Glutamatergic neuron (in vitro differentiated cells): ENCODE measurements at regions not wholly inside any gene's neighbourhood (a gene's known extent, or its start where the extent isn't known, plus 50 kb on each side); places are given as distances from the start of the nearest gene placed in this dataset.

Source experiments
- DNase-seq: peaks from one replicate; pipeline ENCODE4 v3.0.0; 2022
- H3K27ac Mint-ChIP-seq: one replicate; pipeline ENCODE4 v1.8.0; 2020; ENCODE audit warnings: mild to moderate bottlenecking, mixed read lengths, inconsistent platforms; ENCODE audit not compliant: unreplicated experiment
- H3K27me3 Mint-ChIP-seq: one replicate; pipeline ENCODE4 v1.8.0; 2020; ENCODE audit warnings: mild to moderate bottlenecking, moderate library complexity, mixed read lengths, inconsistent platforms; ENCODE audit not compliant: unreplicated experiment
- H3K36me3 Mint-ChIP-seq: one replicate; pipeline ENCODE4 v1.8.0; 2020; ENCODE audit warnings: mild to moderate bottlenecking, mixed read lengths, inconsistent platforms; ENCODE audit not compliant: unreplicated experiment
- H3K4me1 Mint-ChIP-seq: one replicate; pipeline ENCODE4 v1.8.0; 2020; ENCODE audit warnings: mild to moderate bottlenecking, low read depth, mixed read lengths, inconsistent platforms; ENCODE audit not compliant: unreplicated experiment
- H3K4me3 Mint-ChIP-seq: one replicate; pipeline ENCODE4 v1.8.0; 2020; ENCODE audit warnings: mild to moderate bottlenecking, mixed read lengths, inconsistent platforms; ENCODE audit not compliant: unreplicated experiment
- H3K9me3 Mint-ChIP-seq: one replicate; pipeline ENCODE4 v1.8.0; 2020; ENCODE audit warnings: mild to moderate bottlenecking, moderate library complexity, mixed read lengths, inconsistent platforms; ENCODE audit not compliant: unreplicated experiment
- CTCF ChIP-seq: fragments of 200-600 bp; sonication (generic); IDR thresholded peaks from one replicate; pipeline ENCODE4 v1.5.0; 2021; ENCODE audit not compliant: partially characterized antibody, unreplicated experiment

GRCh38 chr20:48052475-48052835 is 267.2 kb upstream of the SULF2 start:
- no peak for DNase-seq
- Mint-ChIP-seq H3K27me3 (no peaks in the 10 kb centered on the region), H3K9me3 (peaks cover 3% of the 10 kb centered on the region), H3K4me1 (no peaks in the 10 kb centered on the region), H3K27ac (no peak overlapping the region), H3K36me3 (peaks cover 14% of the 10 kb centered on the region), H3K4me3 (no peak overlapping the region)
- TF ChIP-seq CTCF: no peak

DNA sequence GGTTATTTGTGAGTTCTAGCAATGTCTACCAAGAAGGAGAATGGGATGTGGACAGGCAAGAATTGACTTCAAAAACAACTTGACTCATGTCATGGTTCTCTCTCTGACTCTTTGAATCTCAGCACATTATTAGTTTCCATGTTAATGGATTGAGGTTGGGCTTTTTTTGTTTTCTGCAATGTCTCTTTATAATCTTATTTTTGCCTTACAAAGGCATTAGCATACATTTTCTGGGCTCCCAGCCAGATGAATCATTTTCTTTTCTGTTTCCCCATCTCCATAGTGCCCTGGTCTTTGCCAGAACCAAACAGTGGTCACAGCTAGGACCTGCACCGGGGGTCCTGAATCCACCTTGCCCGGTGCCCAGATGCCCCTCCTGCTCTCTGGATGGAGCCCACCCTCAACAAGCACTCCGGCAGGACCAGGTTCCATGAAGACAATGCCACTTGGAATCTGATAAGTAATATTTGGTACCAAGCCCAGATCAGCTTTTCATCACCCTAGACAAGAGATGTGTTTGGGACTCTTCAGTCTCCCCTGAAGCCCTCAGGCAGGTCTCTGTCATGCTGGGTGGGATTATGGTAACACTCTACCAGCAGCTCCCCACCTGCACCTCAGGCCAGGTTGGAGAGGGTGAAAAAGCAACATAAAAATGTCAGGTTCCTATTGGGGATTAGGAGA is 266.7 kb upstream of the SULF2 start:
- H3K27ac Mint-ChIP-seq: no peak overlapping the region
- no peak for TF ChIP-seq CTCF
- no peaks in the 10 kb centered on the region for H3K4me1 Mint-ChIP-seq
- peaks cover 10% of the 10 kb centered on the region for H3K36me3 Mint-ChIP-seq
- no peak overlapping the region for H3K4me3 Mint-ChIP-seq
- DNase-seq: no peak
- H3K27me3 Mint-ChIP-seq: no peaks in the 10 kb centered on the region
- H3K9me3 Mint-ChIP-seq: peaks cover 3% of the 10 kb centered on the region

GRCh38 chr20:48049641-48050040 is 264.4 kb upstream of the SULF2 start:
- DNase-seq: no peak
- Mint-ChIP-seq H3K27me3 (no peaks in the 10 kb centered on the region), H3K36me3 (peaks cover 7% of the 10 kb centered on the region), H3K4me1 (peaks cover 2% of the 10 kb centered on the region), H3K4me3 (no peak overlapping the region), H3K9me3 (peaks cover 3% of the 10 kb centered on the region), H3K27ac (no peak overlapping the region)
- TF ChIP-seq CTCF: no peak

DNA sequence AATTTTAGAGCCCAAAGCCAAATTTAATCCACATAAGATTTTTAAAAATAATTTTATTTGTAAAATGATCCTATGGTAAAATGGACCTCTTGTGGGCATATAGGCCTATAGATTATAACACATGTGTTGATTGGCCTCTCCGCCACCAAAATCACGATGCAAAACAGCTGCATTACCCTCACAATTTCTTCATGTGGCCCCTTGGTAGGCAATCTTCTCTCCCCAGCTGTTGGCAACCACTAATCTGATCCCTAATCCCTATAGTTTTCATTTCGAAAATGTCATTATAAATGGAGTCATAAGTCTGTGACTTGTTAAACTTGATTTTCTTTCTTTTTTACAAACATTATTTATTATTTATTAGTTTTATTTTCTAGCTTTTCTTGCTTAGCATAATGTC is 263.9 kb upstream of the SULF2 start:
- peaks cover 6% of the 10 kb centered on the region for H3K36me3 Mint-ChIP-seq
- DNase-seq: no peak
- peaks cover 3% of the 10 kb centered on the region for H3K9me3 Mint-ChIP-seq
- peaks cover 2% of the 10 kb centered on the region for H3K4me1 Mint-ChIP-seq
- no peak for TF ChIP-seq CTCF
- H3K27me3 Mint-ChIP-seq: no peaks in the 10 kb centered on the region
- no peak overlapping the region for H3K4me3 Mint-ChIP-seq
- H3K27ac Mint-ChIP-seq: no peak overlapping the region

DNA sequence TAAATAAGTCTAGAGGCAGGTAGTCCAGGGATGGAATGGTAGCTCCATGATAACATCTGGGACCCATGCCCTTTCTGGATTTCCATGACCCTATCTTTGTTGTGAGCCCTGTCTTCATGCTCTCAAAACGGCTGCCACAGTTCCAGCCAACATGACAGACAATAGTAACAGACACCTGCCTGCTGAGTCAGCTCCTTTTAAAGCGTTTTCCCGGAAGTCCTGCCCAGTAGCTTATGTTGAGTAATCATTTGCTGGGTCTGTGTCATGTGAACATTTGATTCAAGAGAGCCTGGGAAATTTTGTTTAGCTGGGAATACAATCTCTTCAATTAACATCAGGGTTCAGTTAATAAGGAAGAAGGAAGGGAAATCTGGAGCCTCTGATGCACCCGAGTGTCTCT is 262.2 kb upstream of the SULF2 start:
- no peak for TF ChIP-seq CTCF
- H3K9me3 Mint-ChIP-seq: no peaks in the 10 kb centered on the region
- H3K27me3 Mint-ChIP-seq: no peaks in the 10 kb centered on the region
- no peak overlapping the region for H3K4me3 Mint-ChIP-seq
- no peak for DNase-seq
- peaks cover 12% of the 10 kb centered on the region for H3K36me3 Mint-ChIP-seq
- H3K27ac Mint-ChIP-seq: no peak overlapping the region
- peaks cover 2% of the 10 kb centered on the region for H3K4me1 Mint-ChIP-seq
